Tibial nerve (tissue), 4 donors: ENCODE measurements at regions not wholly inside any gene's neighbourhood (a gene's known extent, or its start where the extent isn't known, plus 50 kb on each side); places are given as distances from the start of the nearest gene placed in this dataset.
A peak's percentile ranks its signal among the peaks of the same experiment; 100 is the strongest.
"Not testable (repeated sequence)": the region's sequence is repeated elsewhere in the genome, so short reads cannot be mapped to it uniquely, and the experiment has no call there.

Experiments
- DNase-seq, 2 donors: peaks; one replicate each; pipeline ENCODE4 v3.0.0-alpha.2; 2019; ENCODE audit warnings: low spot score in 2 of 2
- H3K27ac ChIP-seq, 4 donors: fragments of 200-600 bp; sonication (generic) in 3 of 4; one replicate each; pipeline ENCODE4 v1.5.1; 2017 to 2019; ENCODE audit warnings: mild to moderate bottlenecking in 1 of 4
- H3K27me3 ChIP-seq, 2 donors: fragments of 200-600 bp; sonication (generic) in 1 of 2; one replicate each; pipeline versions ENCODE4 v1.5.1 to v1.6.0; 2017 to 2019
- H3K36me3 ChIP-seq, 3 donors: fragments of 200-600 bp; sonication (generic); one replicate each; pipeline ENCODE4 v1.5.1; 2018 to 2019
- H3K4me1 ChIP-seq, 4 donors: fragments of 200-600 bp; sonication (generic) in 3 of 4; one replicate each; pipeline ENCODE4 v1.5.1; 2017 to 2019
- H3K4me3 ChIP-seq, 4 donors: fragments of 200-600 bp; sonication (generic) in 3 of 4; one replicate each; pipeline ENCODE4 v1.5.1; 2017 to 2019; ENCODE audit warnings: mild to moderate bottlenecking in 1 of 4, moderate library complexity in 1 of 4
- H3K9me3 ChIP-seq, 4 donors: fragments of 200-600 bp; sonication (generic) in 3 of 4; one replicate each; pipeline ENCODE4 v1.5.1; 2017 to 2019
- CTCF ChIP-seq, 5 experiments: fragments of 200-600 bp in 3 of 5; fragments of 450-650 bp in 2 of 5; sonication (generic) in 3 of 5; IDR thresholded peaks; one replicate each; pipeline ENCODE4 v1.5.1; 2016 to 2019; ENCODE audit warnings: antibody characterized with exemption in 5 of 5, mild to moderate bottlenecking in 3 of 5, moderate library complexity in 2 of 5
- EP300 ChIP-seq, 2 donors: sonication (generic); formaldehyde crosslinking; IDR thresholded peaks; one replicate each; pipeline ENCODE4 v1.6.1; 2017; ENCODE audit warnings: antibody characterized with exemption in 2 of 2, mild to moderate bottlenecking in 1 of 2
- POLR2A ChIP-seq, 2 donors: fragments of 450-650 bp; IDR thresholded peaks; one replicate each; pipeline ENCODE4 v1.6.1; 2017; ENCODE audit warnings: antibody characterized with exemption in 2 of 2, mild to moderate bottlenecking in 2 of 2, moderate library complexity in 2 of 2
- WGBS, 2 donors: methylation state at CpG; one replicate each; pipeline ENCODE4 v1.1.5; 2018; 5-methylcytosine and 5-hydroxymethylcytosine counted together

GRCh38 chr14:22210026-22210425 lies 379.0 kb downstream of the DAD1 start:
- Histone ChIP-seq H3K4me1 (no peaks in the 10 kb centered on the region), H3K27me3 (no peaks in the 10 kb centered on the region), H3K9me3 (no peaks in the 10 kb centered on the region), H3K27ac (no peak overlapping the region), H3K36me3 (no peaks in the 10 kb centered on the region), H3K4me3 (no peak overlapping the region)
- DNase-seq = no peak
- WGBS, 2 donors = 35 to 37% methylated on average over 2 of the region's 2 CpGs
- TF ChIP-seq POLR2A (IDR thresholded peaks at IDR 0.05) (no peak), EP300 (IDR thresholded peaks at IDR 0.05) (no peak), CTCF (IDR thresholded peaks at IDR 0.05) (no peak)

GRCh38 chr14:22203036-22203435 lies 386.0 kb downstream of the DAD1 start:
- 81 to 86% methylated on average over 5 of the region's 5 CpGs for WGBS, 2 donors
- no peak for DNase-seq

GRCh38 chr14:22202313-22202712 lies 386.7 kb downstream of the DAD1 start:
- TF ChIP-seq EP300 (IDR thresholded peaks at IDR 0.05) (no peak), POLR2A (IDR thresholded peaks at IDR 0.05) (no peak), CTCF (IDR thresholded peaks at IDR 0.05) (no peak)
- Histone ChIP-seq H3K4me1 (no peaks in the 10 kb centered on the region), H3K27me3 (no peaks in the 10 kb centered on the region), H3K9me3 (peaks cover 0 to 22% (median 0%) of the 10 kb centered on the region in 4 donors), H3K27ac (no peak overlapping the region), H3K36me3 (no peaks in the 10 kb centered on the region), H3K4me3 (no peak overlapping the region)
- 61 to 71% methylated on average over 2 of the region's 2 CpGs for WGBS, 2 donors
- DNase-seq = no peak

More at GRCh38 chr14:22203036-22203435, 386.0 kb downstream of the DAD1 start:
- Histone ChIP-seq H3K9me3 (peaks cover 0 to 16% (median 0%) of the 10 kb centered on the region in 4 donors), H3K4me1 (no peaks in the 10 kb centered on the region), H3K27me3 (no peaks in the 10 kb centered on the region), H3K4me3 (no peak overlapping the region), H3K36me3 (no peaks in the 10 kb centered on the region), H3K27ac (no peak overlapping the region)
- no peak for TF ChIP-seq POLR2A (IDR thresholded peaks at IDR 0.05)
- TF ChIP-seq CTCF (IDR thresholded peaks at IDR 0.05) = no peak
- no peak for TF ChIP-seq EP300 (IDR thresholded peaks at IDR 0.05)

- H3K4me1 ChIP-seq = no peaks in the 10 kb centered on the region
- peaks cover 0 to 22% (median 0%) of the 10 kb centered on the region in 4 donors for H3K9me3 ChIP-seq
- H3K27ac ChIP-seq = no peak overlapping the region
- H3K36me3 ChIP-seq = no peaks in the 10 kb centered on the region
- peak in 3 of 5 experiments; percentile 10 to 40 (median 15) for TF ChIP-seq CTCF (IDR thresholded peaks at IDR 0.05)
- no peak for TF ChIP-seq EP300 (IDR thresholded peaks at IDR 0.05)
- no peak for TF ChIP-seq POLR2A (IDR thresholded peaks at IDR 0.05)
- H3K27me3 ChIP-seq = no peaks in the 10 kb centered on the region
- no peak for DNase-seq
- 13 to 24% methylated on average over 1 of the region's 1 CpG for WGBS, 2 donors
- H3K4me3 ChIP-seq = no peak overlapping the region
Measured at GRCh38 chr14:22200977-22201605, 387.9 kb downstream of the DAD1 start.

GRCh38 chr14:22200131-22200530 lies 388.9 kb downstream of the DAD1 start:
- 94% methylated on average over 2 of the region's 2 CpGs for WGBS, 2 donors
- not testable (repeated sequence) for DNase-seq
- H3K9me3 ChIP-seq = peaks cover 0 to 22% (median 0%) of the 10 kb centered on the region in 4 donors

More at GRCh38 chr14:22200131-22200530, 388.9 kb downstream of the DAD1 start:
- not testable (repeated sequence) for H3K27me3 ChIP-seq, H3K4me1 ChIP-seq, H3K27ac ChIP-seq, H3K36me3 ChIP-seq, H3K4me3 ChIP-seq
